ENCODE measurements at regions not wholly inside any gene's neighbourhood (a gene's known extent, or its start where the extent isn't known, plus 50 kb on each side); places are given as distances from the start of the nearest gene placed in this dataset.

DNA sequence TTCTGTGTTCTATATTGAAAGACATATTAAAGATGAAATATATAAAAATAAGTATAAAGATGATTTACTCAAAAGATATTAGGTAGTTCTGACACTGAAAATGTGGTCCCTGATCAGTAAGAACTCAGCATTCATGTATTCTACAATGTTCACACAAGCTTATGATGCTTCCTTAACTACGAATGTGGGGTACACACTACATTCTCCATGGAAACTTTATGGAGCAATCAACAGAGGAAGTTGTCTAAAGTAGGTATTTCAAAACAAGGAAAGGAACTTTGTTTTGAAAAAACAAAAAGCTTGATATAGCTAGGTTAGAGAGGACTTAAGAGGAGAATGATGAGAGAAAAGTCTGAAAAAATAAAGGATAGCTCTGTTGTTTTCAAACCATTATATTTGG, 119.7 kb upstream of the RGS18 start:
- no peak for DNase-seq

DNA sequence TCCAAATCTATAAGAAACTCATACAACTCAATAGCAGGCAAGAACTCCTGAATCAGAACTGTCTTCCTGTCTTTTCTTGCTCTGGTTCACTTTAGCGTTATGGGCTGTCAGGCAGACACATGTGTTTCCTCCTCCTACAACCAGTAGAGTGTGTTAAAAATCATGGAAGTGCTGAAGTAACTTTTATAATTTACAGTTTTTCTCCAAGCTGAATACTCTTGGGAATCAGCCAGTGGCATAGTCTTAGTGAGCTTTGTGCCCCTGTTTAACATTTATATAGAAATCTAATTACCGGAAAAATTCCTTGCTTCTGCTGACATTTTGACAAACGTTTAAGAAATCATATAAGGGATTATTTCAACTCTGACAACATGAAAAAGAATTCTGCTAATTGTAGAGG, 113.1 kb upstream of the RGS18 start:
- DNase-seq: peak; percentile 4

DNA sequence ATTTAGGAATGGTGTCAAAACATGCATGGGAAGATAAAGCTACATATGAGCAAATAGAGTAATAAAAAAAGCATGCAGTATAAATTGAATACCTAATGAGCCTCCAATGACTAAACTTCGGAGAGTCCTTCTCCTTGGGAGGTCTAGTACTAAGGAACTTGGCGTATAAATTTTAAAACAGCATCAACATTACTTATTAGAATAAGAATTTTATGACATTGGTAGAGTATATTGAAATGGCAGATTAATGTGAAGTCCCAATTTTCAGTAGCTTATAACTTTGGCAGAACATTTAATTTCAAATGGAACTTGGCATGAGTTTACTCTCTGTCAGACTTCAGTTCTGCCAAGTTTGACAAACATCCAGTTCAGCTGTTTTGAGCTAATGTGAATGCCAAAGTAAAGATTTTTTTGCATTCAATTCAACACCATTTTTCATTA, 104.7 kb upstream of the RGS18 start:
- DNase-seq: no peak

DNA sequence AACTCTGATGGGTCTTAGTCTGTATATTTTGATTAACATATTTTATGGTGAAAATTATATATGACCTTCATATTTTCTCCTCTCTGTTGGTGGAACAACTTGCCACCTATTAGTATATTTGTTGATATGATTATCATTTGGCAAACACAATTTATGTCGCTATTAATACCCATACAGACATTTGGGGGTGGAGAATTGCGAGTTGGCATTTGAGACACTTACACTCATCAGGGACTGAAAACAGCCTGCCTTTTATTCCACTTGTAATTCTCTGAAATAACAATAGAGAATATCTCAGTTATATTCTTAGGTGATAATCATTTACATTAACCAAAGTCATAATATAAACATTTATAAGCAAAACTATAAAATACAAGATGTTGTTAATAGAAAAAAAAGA, 100.5 kb upstream of the RGS18 start:
- DNase-seq: no peak

GRCh38 chr1:192059407-192059806, 98.9 kb upstream of the RGS18 start:
- no peak for DNase-seq

DNA sequence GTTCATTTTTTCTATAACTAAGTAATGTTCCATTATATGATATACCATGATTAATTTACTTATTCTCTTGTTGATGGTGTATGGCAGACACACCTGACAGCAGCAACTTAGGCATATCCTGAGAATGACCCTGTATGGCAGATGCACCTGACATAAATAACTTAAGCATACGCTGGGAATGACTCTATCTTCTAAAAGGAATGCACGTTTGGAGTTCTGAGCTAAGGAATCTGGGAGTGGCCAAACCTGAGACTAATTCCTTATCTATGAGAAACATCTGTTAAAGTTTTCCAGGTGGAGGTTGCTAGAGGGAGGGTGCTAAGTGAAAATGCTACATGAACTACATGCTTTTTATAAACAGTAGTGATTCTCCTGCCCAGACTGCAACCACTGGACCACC, 96.7 kb upstream of the RGS18 start:
- DNase-seq: no peak

DNA sequence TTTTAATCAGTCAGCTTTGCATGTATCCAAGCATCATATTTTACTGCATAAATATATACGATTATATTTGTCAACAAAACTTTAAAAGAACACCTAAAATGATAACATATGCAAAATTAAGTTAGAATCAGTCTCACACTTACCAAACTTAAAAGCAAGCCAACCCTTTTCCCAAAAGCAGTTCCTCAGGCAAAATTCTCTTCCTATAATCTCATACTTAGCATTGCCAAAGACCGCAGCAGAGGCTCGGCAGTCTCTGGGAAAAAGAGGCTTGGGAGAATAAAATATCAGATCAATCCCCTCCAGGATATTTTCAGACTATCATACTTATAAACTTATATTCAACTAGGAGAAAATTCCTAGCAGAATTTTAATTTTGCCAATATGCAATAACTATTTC, 93.2 kb upstream of the RGS18 start:
- DNase-seq: no peak

DNA sequence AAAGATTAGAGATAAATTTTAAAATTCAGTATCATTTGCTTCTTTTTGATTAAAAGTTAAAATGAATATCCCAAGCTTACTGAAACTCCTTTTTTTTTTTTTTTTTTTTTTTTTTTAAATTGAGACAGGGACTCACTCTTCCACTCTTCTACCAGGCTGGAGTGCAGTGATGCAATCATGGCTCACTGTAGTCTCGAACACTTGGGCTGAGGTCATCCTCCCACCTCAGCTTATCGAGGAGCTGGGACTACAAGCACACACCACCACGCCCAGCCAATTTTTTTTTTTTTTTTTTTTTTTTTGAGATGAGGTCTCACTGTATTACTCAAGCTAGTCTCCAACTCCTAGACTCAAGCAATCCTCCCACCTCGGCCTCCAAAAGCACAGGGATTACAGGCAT, 92.1 kb upstream of the RGS18 start:
- DNase-seq: no peak

- DNase-seq: no peak
Measured at GRCh38 chr1:192067360-192067759, 90.9 kb upstream of the RGS18 start.

DNA sequence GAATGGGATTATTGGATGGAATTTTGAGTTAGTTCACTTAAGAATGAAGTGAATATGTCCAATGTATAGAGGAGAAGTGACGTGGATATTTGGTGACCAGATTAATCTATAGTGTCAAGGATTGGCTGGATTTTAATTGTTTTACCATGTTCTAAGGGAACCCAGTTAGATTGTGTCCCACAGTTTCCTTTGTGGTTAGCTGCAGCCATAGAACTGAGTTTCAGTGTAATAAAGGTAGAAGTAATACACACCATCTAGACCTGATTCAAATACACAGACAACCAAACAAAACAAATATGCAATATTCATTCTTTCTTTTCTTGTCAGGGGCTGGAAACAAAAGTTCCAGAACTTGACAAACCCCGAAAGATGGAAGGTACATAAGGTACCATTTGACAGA, 88.0 kb upstream of the RGS18 start:
- no peak for DNase-seq

DNA sequence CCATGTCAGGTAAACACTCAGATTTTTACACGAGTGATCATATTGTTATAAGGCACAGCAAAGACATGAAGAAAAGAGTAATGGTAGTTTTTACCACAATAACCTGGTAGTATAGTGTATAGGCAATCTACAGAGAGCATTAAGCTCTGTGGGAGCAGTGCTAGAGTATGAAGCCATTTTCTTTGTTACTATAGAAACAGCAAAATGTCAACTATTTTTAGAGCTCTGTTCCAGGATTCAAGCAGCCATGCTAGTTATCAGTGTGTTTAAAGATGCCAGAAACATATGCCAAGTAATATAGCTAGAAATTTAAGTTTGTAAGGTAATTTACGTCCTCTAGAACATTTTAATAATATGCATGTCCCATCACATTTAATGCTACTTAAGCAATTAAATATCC, 77.6 kb upstream of the RGS18 start:
- no peak for DNase-seq

DNA sequence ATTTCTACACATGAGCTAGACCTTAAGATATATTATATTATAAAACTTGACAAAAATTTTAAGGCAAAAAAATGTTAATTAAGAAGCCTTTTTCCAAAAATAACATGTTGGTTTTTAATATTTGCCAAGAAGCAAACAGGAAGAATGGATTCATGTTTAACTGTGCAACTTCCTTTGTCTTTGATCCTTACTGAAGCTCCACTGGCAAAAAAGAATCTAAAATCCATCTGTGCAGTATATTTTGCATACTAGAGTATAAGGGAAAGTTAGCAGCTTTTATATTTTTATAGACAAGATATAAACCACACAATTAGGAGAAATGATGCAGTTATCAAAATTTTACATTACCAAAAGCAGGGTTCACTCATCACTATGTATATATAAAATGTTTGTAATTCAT, 76.9 kb upstream of the RGS18 start:
- DNase-seq: no peak

DNA sequence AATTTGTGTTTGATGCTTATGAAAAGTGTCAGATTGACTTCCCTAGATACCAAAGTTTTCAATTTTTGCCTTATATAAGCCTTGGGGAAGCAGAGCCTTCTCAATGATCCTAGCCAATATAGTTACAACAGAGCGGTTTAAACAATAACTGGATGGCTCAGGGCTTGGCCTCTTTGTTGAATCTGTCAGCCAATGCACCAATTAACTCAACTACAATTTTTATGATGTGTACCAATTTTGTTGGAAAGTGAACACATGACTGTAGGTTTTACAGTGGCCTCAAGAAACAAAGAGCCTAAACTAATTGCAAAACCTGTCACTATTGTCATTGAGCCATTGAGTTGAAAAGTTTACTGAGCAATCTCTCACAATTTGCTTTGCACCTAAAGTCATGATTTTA, 71.6 kb upstream of the RGS18 start:
- DNase-seq: no peak

- no peak for DNase-seq
Measured at GRCh38 chr1:192087334-192087733, 70.9 kb upstream of the RGS18 start.

DNA sequence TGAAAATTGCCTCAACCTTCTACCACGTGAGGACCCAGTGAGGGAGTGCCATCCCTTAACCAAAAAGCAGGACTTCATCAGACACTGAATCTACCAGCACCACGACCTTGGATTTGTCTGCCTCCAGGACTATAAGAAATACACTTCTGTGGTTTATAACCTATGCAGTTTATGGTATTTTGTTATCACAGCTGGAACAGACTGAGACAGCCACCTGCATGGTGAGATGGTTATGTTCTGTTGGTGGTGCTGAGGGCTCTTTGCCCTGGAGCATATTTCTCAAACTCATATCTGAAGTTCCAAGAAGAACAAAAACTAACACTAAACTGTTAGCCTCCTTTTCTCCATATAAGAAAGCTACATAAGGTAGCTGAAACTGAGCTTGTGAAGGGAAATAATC, 69.8 kb upstream of the RGS18 start:
- no peak for DNase-seq

DNA sequence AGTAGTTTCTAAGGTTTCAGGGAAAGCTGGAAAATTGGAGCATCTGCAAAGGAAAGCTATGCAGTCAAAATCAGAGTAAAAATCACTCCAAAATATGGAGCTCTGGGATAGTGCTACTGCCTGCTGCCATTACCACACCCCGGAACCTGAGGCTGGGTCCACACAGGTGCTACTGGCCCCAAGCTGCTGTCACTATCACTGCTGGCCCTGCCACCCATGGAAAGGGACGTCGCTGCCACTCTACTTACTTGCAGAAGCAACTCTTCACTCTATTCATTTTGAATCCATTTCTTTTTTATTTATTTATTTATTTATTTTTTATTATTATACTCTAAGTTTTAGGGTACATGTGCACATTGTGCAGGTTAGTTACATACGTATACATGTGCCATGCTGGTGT, 60.3 kb upstream of the RGS18 start:
- DNase-seq: no peak

DNA sequence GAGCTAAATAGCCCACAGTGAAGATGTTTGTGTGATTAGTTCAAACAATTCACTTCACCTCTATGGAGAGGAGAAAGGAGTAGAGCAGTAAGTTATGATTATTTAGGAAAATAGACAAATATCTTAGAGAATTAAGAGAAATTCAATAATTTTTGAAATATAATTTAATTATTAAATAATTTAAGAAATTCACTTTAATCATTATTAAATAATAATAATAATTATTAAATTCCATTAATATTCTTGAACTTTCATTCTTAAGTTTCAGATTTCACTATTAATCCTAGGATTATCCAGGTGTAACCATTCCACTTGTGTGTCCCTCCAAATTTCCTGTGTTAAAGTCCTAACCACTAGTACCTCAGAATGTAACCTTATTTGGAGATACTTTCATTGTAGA, 58.9 kb upstream of the RGS18 start:
- no peak for DNase-seq

- no peak for DNase-seq
Measured at GRCh38 chr1:192100686-192101468, 57.4 kb upstream of the RGS18 start.

DNA sequence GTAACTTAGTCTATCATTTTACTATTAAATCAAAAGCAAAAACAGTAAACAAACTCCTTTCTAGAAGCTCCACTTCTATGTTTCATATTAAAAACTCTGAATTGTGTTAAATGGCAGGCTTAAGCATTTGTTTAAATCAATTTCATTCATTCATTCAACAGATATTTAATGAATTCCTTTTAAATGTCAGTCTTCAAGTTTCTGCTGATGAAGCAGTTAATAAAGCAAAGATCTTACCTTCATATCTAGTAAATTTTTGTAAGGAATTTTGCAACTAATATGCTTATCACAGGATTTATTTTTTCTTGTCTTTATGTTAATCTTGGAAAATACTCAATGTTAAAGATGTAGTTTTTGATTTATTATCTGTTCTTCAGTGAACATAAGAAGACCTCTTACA, 54.1 kb upstream of the RGS18 start:
- peak; percentile 4 for DNase-seq

GRCh38 chr1:192104852-192105251, 53.4 kb upstream of the RGS18 start:
- peak; percentile 96 for DNase-seq

DNA sequence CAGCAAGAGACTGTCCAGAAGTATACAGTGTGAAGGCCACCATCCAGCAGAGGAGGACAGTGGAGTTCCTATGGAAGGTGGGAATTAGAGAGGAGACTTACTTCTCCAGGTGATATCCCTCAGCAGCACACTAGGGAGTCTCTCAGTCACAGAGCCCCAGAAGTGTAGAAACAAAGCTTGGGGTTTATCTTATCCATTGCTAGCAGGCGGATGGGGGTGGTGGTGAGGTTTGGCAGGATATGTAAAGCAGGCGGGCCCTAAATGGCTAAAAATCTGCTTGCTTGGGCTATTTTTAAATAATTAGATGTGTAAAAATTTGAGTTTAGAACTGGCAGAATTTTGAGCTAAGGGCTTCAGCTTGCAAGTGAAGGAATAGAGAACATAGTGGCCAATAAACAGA, 50.1 kb upstream of the RGS18 start:
- DNase-seq: no peak
